Type B pancreatic cell (in vitro differentiated cells): ENCODE measurements at regions not wholly inside any gene's neighbourhood (a gene's known extent, or its start where the extent isn't known, plus 50 kb on each side); places are given as distances from the start of the nearest gene placed in this dataset.
"Not testable (repeated sequence)": the region's sequence is repeated elsewhere in the genome, so short reads cannot be mapped to it uniquely, and the experiment has no call there.

Source experiments
- DNase-seq: peaks from one replicate; pipeline ENCODE4 v3.0.0; 2021; ENCODE audit warnings: mixed read lengths; ENCODE audit not compliant: unreplicated experiment; ENCODE audit errors: extremely low spot score
- H3K27ac Mint-ChIP-seq: 2 replicates; pipeline ENCODE4 v1.8.0; 2021; ENCODE audit warnings: mild to moderate bottlenecking, mixed read lengths
- H3K27me3 Mint-ChIP-seq: 2 replicates; pipeline ENCODE4 v1.8.0; 2021; ENCODE audit warnings: mixed read lengths
- H3K36me3 Mint-ChIP-seq: 2 replicates; pipeline ENCODE4 v1.8.0; 2021; ENCODE audit warnings: mixed read lengths
- H3K4me1 Mint-ChIP-seq: one replicate; pipeline ENCODE4 v1.8.0; 2021; ENCODE audit warnings: mixed read lengths; ENCODE audit not compliant: unreplicated experiment
- H3K4me3 Mint-ChIP-seq: 2 replicates; pipeline ENCODE4 v1.8.0; 2021; ENCODE audit warnings: mild to moderate bottlenecking, mixed read lengths
- H3K9me3 Mint-ChIP-seq: 2 replicates; pipeline ENCODE4 v1.8.0; 2021; ENCODE audit warnings: mixed read lengths
- CTCF ChIP-seq: fragments of 200-600 bp; sonication (generic); conservative IDR thresholded peaks from 2 replicates; pipeline ENCODE4 v1.5.0; 2021; ENCODE audit warnings: antibody characterized with exemption, mild to moderate bottlenecking

DNA sequence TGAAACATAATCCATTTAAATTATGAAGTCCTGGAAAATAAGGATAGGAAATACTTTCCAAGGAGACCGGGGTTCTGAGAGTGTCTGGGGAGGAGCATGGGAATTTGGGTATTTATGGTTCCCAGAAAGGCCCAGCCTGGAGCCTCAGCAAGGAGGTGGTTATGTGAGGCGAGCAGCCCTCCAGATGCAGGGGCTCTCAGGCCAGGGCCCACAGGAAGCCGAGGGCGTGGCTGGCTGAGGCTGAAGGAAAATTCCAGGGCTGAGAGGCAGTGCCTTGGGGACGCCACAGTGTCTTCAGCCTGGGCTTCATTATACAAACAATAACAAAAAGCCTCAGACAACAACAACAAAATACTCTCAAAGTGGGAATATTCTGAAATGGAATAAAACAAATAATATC is 86.9 kb upstream of the SERPINE2 start:
- DNase-seq: no peak
- Mint-ChIP-seq H3K4me1 (peaks cover 6% of the 10 kb centered on the region), H3K27ac (no peak overlapping the region), H3K9me3 (no peaks in the 10 kb centered on the region), H3K4me3 (no peak overlapping the region), H3K27me3 (peaks cover 3% of the 10 kb centered on the region), H3K36me3 (no peaks in the 10 kb centered on the region)
- TF ChIP-seq CTCF: no peak

DNA sequence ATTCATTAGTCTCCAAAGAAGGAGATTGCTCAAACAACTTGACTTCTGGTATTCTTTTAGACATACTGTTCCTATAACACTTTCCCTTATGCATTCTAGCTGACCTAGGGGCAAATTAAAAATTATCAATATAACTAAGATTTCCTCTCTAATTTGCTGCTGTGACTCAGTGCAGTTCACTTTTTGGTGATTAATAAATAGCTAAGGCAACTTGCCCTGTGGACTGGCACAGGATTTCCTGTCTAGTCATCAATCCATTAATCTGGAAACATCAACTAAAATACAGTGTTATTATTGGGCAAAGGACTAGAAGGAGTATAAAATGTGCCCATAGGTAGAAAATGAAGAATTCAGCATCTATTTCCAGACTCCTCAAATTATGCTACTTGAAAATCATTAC is 83.5 kb upstream of the SERPINE2 start:
- no peaks in the 10 kb centered on the region for H3K36me3 Mint-ChIP-seq
- no peaks in the 10 kb centered on the region for H3K27me3 Mint-ChIP-seq
- TF ChIP-seq CTCF: no peak
- no peak overlapping the region for H3K4me3 Mint-ChIP-seq
- no peak overlapping the region for H3K27ac Mint-ChIP-seq
- H3K9me3 Mint-ChIP-seq: peaks cover 17% of the 10 kb centered on the region
- DNase-seq: no peak
- no peaks in the 10 kb centered on the region for H3K4me1 Mint-ChIP-seq

DNA sequence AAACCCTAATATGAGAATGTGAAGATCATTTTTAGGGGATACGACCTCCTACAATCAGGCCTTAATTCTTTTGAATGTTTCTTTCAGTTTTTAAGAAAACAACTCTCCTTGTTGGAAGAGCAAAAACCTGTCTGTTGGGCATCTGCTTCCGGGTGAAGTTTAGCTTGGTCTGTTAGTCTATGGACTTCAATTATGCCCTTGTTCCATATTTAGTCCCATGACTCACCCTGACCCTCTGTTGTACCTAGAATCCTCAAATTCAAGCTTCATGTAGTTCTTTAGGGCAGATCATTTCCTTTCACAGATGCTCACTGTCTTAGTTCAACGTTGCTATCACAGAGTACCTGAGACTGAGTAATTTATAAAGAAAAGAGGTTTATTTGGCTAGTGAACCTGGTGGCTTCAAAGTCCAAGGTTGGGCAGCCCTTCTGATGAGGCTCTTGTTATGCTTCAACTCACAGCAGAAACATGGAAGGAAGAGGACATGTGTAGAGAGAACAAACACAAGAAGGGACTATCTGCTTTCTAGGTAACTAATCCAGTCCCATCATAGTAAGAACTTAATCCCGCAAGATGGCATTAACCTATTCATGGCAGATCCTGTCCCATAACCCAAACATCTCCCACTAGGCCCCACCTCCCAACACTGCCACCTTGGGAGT is 82.5 kb upstream of the SERPINE2 start:
- no peak overlapping the region for H3K27ac Mint-ChIP-seq
- no peak overlapping the region for H3K4me3 Mint-ChIP-seq
- H3K9me3 Mint-ChIP-seq: peaks cover 21% of the 10 kb centered on the region
- no peak for TF ChIP-seq CTCF
- H3K4me1 Mint-ChIP-seq: no peaks in the 10 kb centered on the region
- H3K36me3 Mint-ChIP-seq: no peaks in the 10 kb centered on the region
- no peaks in the 10 kb centered on the region for H3K27me3 Mint-ChIP-seq
- DNase-seq: no peak

DNA sequence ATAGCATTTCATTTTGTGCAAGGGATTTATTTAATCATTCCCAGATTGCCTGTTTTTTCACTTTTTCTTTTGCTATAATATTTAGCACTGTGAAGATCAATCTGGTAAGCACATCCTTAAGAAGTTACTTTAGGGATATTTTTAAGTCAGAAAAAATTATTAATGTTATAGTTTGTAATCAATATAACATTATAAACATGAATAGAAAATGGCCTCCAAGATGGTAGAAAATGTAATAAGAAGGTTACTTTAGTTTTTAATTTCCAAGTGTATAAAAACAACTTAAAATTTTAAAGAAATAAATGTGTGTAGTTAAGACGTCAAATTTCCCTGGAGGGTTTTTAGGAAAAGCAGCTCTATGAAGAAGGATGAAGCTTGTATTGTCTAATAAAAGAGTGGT is 81.9 kb upstream of the SERPINE2 start:
- no peak for TF ChIP-seq CTCF
- Mint-ChIP-seq H3K27me3 (no peaks in the 10 kb centered on the region), H3K9me3 (peaks cover 21% of the 10 kb centered on the region), H3K4me1 (no peaks in the 10 kb centered on the region), H3K4me3 (no peak overlapping the region), H3K27ac (no peak overlapping the region), H3K36me3 (no peaks in the 10 kb centered on the region)
- no peak for DNase-seq

GRCh38 chr2:224119846-224120245 is 80.8 kb upstream of the SERPINE2 start:
- not testable (repeated sequence) for H3K27ac Mint-ChIP-seq, H3K4me1 Mint-ChIP-seq, DNase-seq, H3K27me3 Mint-ChIP-seq, H3K4me3 Mint-ChIP-seq, H3K36me3 Mint-ChIP-seq
- peaks cover 21% of the 10 kb centered on the region for H3K9me3 Mint-ChIP-seq

DNA sequence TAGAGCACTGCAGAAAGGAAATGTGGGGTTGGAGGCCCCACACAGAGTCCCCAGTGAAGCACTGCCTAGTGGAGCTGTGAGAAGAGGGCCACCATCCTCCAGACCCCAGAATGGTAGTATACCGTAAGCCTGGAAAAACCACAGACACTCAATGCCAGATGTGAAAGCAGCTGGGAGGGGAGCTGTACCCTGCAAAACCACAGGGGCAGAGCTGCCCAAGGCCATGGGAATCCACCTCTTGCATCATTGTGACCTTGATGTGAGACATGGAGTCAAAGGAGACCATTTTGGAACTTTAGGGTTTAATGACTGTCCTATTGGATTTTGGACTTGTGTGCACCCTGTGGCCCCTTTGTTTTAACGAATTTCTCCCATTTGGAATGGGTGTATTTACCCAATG is 75.3 kb upstream of the SERPINE2 start:
- Mint-ChIP-seq H3K4me1 (no peaks in the 10 kb centered on the region), H3K9me3 (peaks cover 17% of the 10 kb centered on the region), H3K4me3 (no peak overlapping the region), H3K27ac (no peak overlapping the region), H3K36me3 (no peaks in the 10 kb centered on the region), H3K27me3 (peaks cover 19% of the 10 kb centered on the region)
- DNase-seq: no peak
- TF ChIP-seq CTCF: no peak

GRCh38 chr2:224113930-224114329 is 74.8 kb upstream of the SERPINE2 start:
- not testable (repeated sequence) for H3K27ac Mint-ChIP-seq, DNase-seq, H3K4me1 Mint-ChIP-seq

More at GRCh38 chr2:224113930-224114329, 74.8 kb upstream of the SERPINE2 start:
- H3K4me3 Mint-ChIP-seq, H3K36me3 Mint-ChIP-seq: not testable (repeated sequence)
- H3K9me3 Mint-ChIP-seq: peaks cover 15% of the 10 kb centered on the region
- peaks cover 19% of the 10 kb centered on the region for H3K27me3 Mint-ChIP-seq
